HCT116 (cell line): ENCODE measurements at regions not wholly inside any gene's neighbourhood (a gene's known extent, or its start where the extent isn't known, plus 50 kb on each side); places are given as distances from the start of the nearest gene placed in this dataset.

Source experiments
- ATAC-seq: fragments of 200-7000 bp; cut with Tn5 transposase; 2 replicates; pipeline ENCODE4 v1.9.1; 2020; ENCODE audit warnings: mild to moderate bottlenecking, moderate library complexity
- BruUV-seq: library from RNA; stranded (reverse); fragments of 400-500 nt; replicated peaks from 2 replicates; lab custom pipeline; 2021; lab: Mats Ljungman, UMichigan
- CTCF ChIA-PET: fragments of 300-600 bp; sonication (Branson Sonifier 250); formaldehyde crosslinking; loops from one replicate; lab custom pipeline; 2021; ENCODE audit warnings: antibody characterized with exemption; lab: Charles Lee
- POLR2A ChIA-PET: fragments of 300-600, 350-600 bp; sonication (Branson Sonifier 250); formaldehyde crosslinking; loops from one replicate; lab custom pipeline; 2021; ENCODE audit warnings: antibody characterized with exemption; lab: Charles Lee
- RAD21 ChIA-PET, 2 experiments: fragments of 300-600 bp; sonication (Branson Sonifier 250); formaldehyde crosslinking; loops; one replicate each; lab custom pipeline; 2023; ENCODE audit warnings: low total read pairs in 2 of 2; ENCODE audit not compliant: uncharacterized antibody in 2 of 2, unreplicated experiment in 2 of 2, low non-redundant PET in 1 of 2; lab: Charles Lee
- DNase-seq: peaks from one replicate; pipeline ENCODE4 v3.0.0-alpha.2; 2010; ENCODE audit warnings: low read depth, low spot score
- H2AFZ ChIP-seq: fragments of 200-600 bp; shearing (Covaris generic), sonication (generic); 2 replicates; pipeline ENCODE4 v1.6.1; 2017; ENCODE audit warnings: low read depth, mixed run types, mixed read lengths, antibody characterized with exemption, low read length; ENCODE audit not compliant: poor library complexity, severe bottlenecking
- H3K27ac ChIP-seq: 2 replicates; pipeline ENCODE4 v1.5.1; 2012; ENCODE audit warnings: low read depth, low read length
- H3K27me3 ChIP-seq: fragments of 200-600 bp; sonication (generic); 2 replicates; pipeline ENCODE4 v1.6.1; 2016; ENCODE audit warnings: mixed run types, low read length, mixed read lengths; ENCODE audit not compliant: insufficient read depth
- H3K36me3 ChIP-seq, 2 experiments: fragments of 200-500 bp in 1 of 2; fragments of 200-600 bp in 1 of 2; sonication (Bioruptor generic) in 1 of 2; sonication (generic) in 1 of 2; 2 replicates each; pipeline versions ENCODE4 v1.5.1 to v1.6.1; 2014 to 2016; ENCODE audit warnings: low read length in 2 of 2, inconsistent platforms in 1 of 2, mixed read lengths in 1 of 2, mixed run types in 1 of 2; ENCODE audit not compliant: insufficient read depth in 2 of 2, control insufficient read depth in 1 of 2
- H3K4me1 ChIP-seq, 2 experiments: fragments of 200-600 bp in 1 of 2; sonication (generic) in 1 of 2; 2 replicates each; pipeline versions ENCODE4 v1.5.1 to v1.6.1; 2012 to 2017; ENCODE audit warnings: low read length in 2 of 2, inconsistent platforms in 1 of 2, mild to moderate bottlenecking in 1 of 2, mixed read lengths in 1 of 2, mixed run types in 1 of 2, moderate library complexity in 1 of 2; ENCODE audit not compliant: insufficient read depth in 2 of 2, control insufficient read depth in 1 of 2
- H3K4me2 ChIP-seq: fragments of 200-600 bp; sonication (generic); 2 replicates; pipeline ENCODE4 v1.6.1; 2017; ENCODE audit warnings: mixed run types, low read length, mixed read lengths
- H3K4me3 ChIP-seq, 2 experiments: fragments of 200-600 bp in 1 of 2; sonication (generic) in 1 of 2; replicated peaks in 1 of 2; 2 replicates each; pipeline ENCODE4 v1.5.1; 2011 to 2016; ENCODE audit warnings: low read length in 2 of 2, control low read depth in 1 of 2, low read depth in 1 of 2, mild to moderate bottlenecking in 1 of 2, mixed read lengths in 1 of 2, mixed run types in 1 of 2
- H3K79me2 ChIP-seq: fragments of 200-600 bp; sonication (generic); 2 replicates; pipeline ENCODE4 v1.6.1; 2017; ENCODE audit warnings: mild to moderate bottlenecking, mixed run types, low read length, moderate library complexity, mixed read lengths; ENCODE audit not compliant: insufficient read depth
- H3K9ac ChIP-seq: fragments of 200-600 bp; sonication (generic); 2 replicates; pipeline ENCODE4 v1.6.1; 2016; ENCODE audit warnings: low read length, mixed read lengths
- H3K9me2 ChIP-seq: fragments of 200-600 bp; sonication (generic), shearing (Covaris generic); 2 replicates; pipeline ENCODE4 v1.6.1; 2017; ENCODE audit warnings: mixed run types, mild to moderate bottlenecking, moderate library complexity; ENCODE audit not compliant: insufficient read depth
- H3K9me3 ChIP-seq, 2 experiments: fragments of 200-500 bp in 1 of 2; fragments of 200-600 bp in 1 of 2; sonication (Bioruptor generic) in 1 of 2; sonication (generic) in 1 of 2; 2 replicates each; pipeline ENCODE4 v1.6.1; 2014 to 2017; ENCODE audit warnings: low read length in 2 of 2, mixed read lengths in 2 of 2, inconsistent platforms in 1 of 2, low read depth in 1 of 2, mild to moderate bottlenecking in 1 of 2, mixed run types in 1 of 2, moderate library complexity in 1 of 2; ENCODE audit not compliant: control insufficient read depth in 1 of 2, insufficient read depth in 1 of 2
- H4K20me1 ChIP-seq: fragments of 200-600 bp; sonication (generic), shearing (Covaris generic); 2 replicates; pipeline ENCODE4 v1.6.1; 2017; ENCODE audit warnings: mixed run types, mild to moderate bottlenecking, moderate library complexity; ENCODE audit not compliant: insufficient read depth
- ATF3 ChIP-seq: IDR thresholded peaks from 2 replicates; pipeline ENCODE4 v1.6.1; 2012
- CBX3 ChIP-seq: IDR thresholded peaks from 2 replicates; pipeline ENCODE4 v1.6.1; 2012; ENCODE audit warnings: low read depth
- CEBPB ChIP-seq: IDR thresholded peaks from 2 replicates; pipeline ENCODE4 v1.6.1; 2012; ENCODE audit warnings: low read depth
- CTCF ChIP-seq, 3 experiments: fragments of 200-600 bp in 1 of 3; sonication (generic) in 1 of 3; IDR thresholded peaks in 2 of 3; conservative IDR thresholded peaks in 1 of 3; 2 replicates each; pipeline ENCODE4 v1.5.1; 2012 to 2017; ENCODE audit warnings: low read depth in 2 of 3, low read length in 2 of 3, antibody characterized with exemption in 1 of 3, borderline replicate concordance in 1 of 3, control low read depth in 1 of 3, mild to moderate bottlenecking in 1 of 3, mixed read lengths in 1 of 3, mixed run types in 1 of 3, moderate library complexity in 1 of 3; ENCODE audit not compliant: insufficient read depth in 1 of 3
- EGR1 ChIP-seq: IDR thresholded peaks from 2 replicates; pipeline ENCODE4 v1.6.1; 2012; ENCODE audit warnings: low read depth
- EZH2 ChIP-seq: fragments of 200-600 bp; sonication (generic); IDR thresholded peaks from 2 replicates; pipeline ENCODE4 v1.6.1; 2017; ENCODE audit warnings: antibody characterized with exemption, mixed run types
- FOSL1 ChIP-seq: IDR thresholded peaks from 2 replicates; pipeline ENCODE4 v1.6.1; 2012; ENCODE audit warnings: low read depth
- JUND ChIP-seq: IDR thresholded peaks from 2 replicates; pipeline ENCODE4 v1.6.1; 2012
- MAX ChIP-seq: IDR thresholded peaks from 2 replicates; pipeline ENCODE4 v1.6.1; 2012
- POLR2A ChIP-seq: IDR thresholded peaks from 2 replicates; pipeline ENCODE4 v1.7.0; 2011; ENCODE audit warnings: borderline replicate concordance; ENCODE audit not compliant: insufficient read depth, insufficient read length; ENCODE audit errors: extremely low read depth
- RAD21 ChIP-seq: IDR thresholded peaks from 2 replicates; pipeline ENCODE4 v1.6.1; 2012; ENCODE audit warnings: low read depth, mild to moderate bottlenecking
- REST ChIP-seq: IDR thresholded peaks from 2 replicates; pipeline ENCODE4 v1.6.1; 2012; ENCODE audit warnings: low read depth
- SIN3A ChIP-seq: IDR thresholded peaks from 2 replicates; pipeline ENCODE4 v1.6.1; 2012; ENCODE audit warnings: low read depth
- SRF ChIP-seq: IDR thresholded peaks from 2 replicates; pipeline ENCODE4 v1.6.1; 2012; ENCODE audit warnings: low read depth
- TCF7L2 ChIP-seq: IDR thresholded peaks from 2 replicates; pipeline ENCODE4 v1.7.0; 2011; ENCODE audit warnings: borderline replicate concordance, inconsistent platforms; ENCODE audit not compliant: insufficient read depth, insufficient read length; ENCODE audit errors: extremely low read depth
- ZBTB33 ChIP-seq: IDR thresholded peaks from 2 replicates; pipeline ENCODE4 v1.6.1; 2011; ENCODE audit warnings: mild to moderate bottlenecking, low read length, moderate library complexity; ENCODE audit not compliant: insufficient replicate concordance; ENCODE audit errors: extremely low read depth
- ZFX ChIP-seq: fragments of 450-650 bp; IDR thresholded peaks from 2 replicates; pipeline ENCODE4 v1.6.1; 2017
- ZNF274 ChIP-seq: fragments of 200-500 bp; sonication (Bioruptor generic); IDR thresholded peaks from 2 replicates; pipeline ENCODE4 v1.6.1; 2014; ENCODE audit warnings: mild to moderate bottlenecking, low read depth, low read length, inconsistent platforms
- intact Hi-C: fragments of 100-400 bp; cut with micrococcal nuclease; formaldehyde crosslinking; loops from 2 replicates; pipeline ENCODE4 v1.10.0; 2022

GRCh38 chr20:60974441-60974945 is 277.6 kb upstream of the CDH4 start:
- H3K9ac ChIP-seq = no peak overlapping the region
- no peak overlapping the region for H3K4me2 ChIP-seq
- ChIA-PET POLR2A (no interaction called here), CTCF (no interaction called here)
- H4K20me1 ChIP-seq = no peaks in the 10 kb centered on the region
- no peak for DNase-seq
- no peaks in the 10 kb centered on the region for H3K79me2 ChIP-seq
- no peak overlapping the region for H3K27ac ChIP-seq
- no peaks in the 10 kb centered on the region for H3K27me3 ChIP-seq
- H3K9me3 ChIP-seq = peaks cover 11 to 42% of the 10 kb centered on the region in 2 experiments; a peak in 3 of 4 replicates
- TF ChIP-seq SIN3A = no peak
- no peak for TF ChIP-seq MAX
- TF ChIP-seq RAD21 = no peak
- TF ChIP-seq SRF = no peak
- TF ChIP-seq ATF3 = no peak
- no peak for TF ChIP-seq JUND
- TF ChIP-seq FOSL1 = no peak
- no peak for TF ChIP-seq POLR2A
- no peak for TF ChIP-seq ZBTB33
- no peak for TF ChIP-seq REST
- no peak for TF ChIP-seq CEBPB
- TF ChIP-seq ZNF274 = no peak
- TF ChIP-seq CTCF (IDR thresholded peaks at IDR 0.05 in 2 of 3, conservative IDR thresholded peaks at IDR 0.05 in 1 of 3; ENCODE audit: borderline replicate concordance in 1 of 3, insufficient read depth in 1 of 3, low read depth in 2 of 3, low read length in 2 of 3) = no peak
- no peak for TF ChIP-seq CBX3
- TF ChIP-seq EGR1 = no peak
- TF ChIP-seq ZFX = no peak
- no peak for TF ChIP-seq TCF7L2
- no peak for TF ChIP-seq EZH2
- TF ChIP-seq, all 23 proteins: peak for 0
- BruUV-seq = no TSS peak
- no peak overlapping the region for H3K4me3 ChIP-seq
- H2AFZ ChIP-seq = no peak overlapping the region
- RAD21 ChIA-PET = no interaction called here
- no peaks in the 10 kb centered on the region for H3K9me2 ChIP-seq
- H3K36me3 ChIP-seq = no peaks in the 10 kb centered on the region
- H3K4me1 ChIP-seq = no peaks in the 10 kb centered on the region
- ATAC-seq = no peak
- intact Hi-C loops = no loop called here
